MM.1S (cell line): ENCODE measurements at regions not wholly inside any gene's neighbourhood (a gene's known extent, or its start where the extent isn't known, plus 50 kb on each side); places are given as distances from the start of the nearest gene placed in this dataset.

Source experiments
- CTCF ChIP-seq: fragments of 300-600 bp; sonication (generic); IDR thresholded peaks from 2 replicates; pipeline ENCODE4 v1.5.1; 2016; ENCODE audit warnings: antibody characterized with exemption, low read length, mixed read lengths
- EZH2 ChIP-seq: fragments of 300-600 bp; sonication (generic); optimal IDR thresholded peaks from 2 replicates; pipeline ENCODE3; 2017; ENCODE audit warnings: low read depth, mild to moderate bottlenecking, antibody characterized with exemption, low read length, mixed read lengths
- EZH2phosphoT487 ChIP-seq: fragments of 300-600 bp; sonication (generic); IDR thresholded peaks from 2 replicates; pipeline ENCODE4 v1.6.1; 2018; ENCODE audit warnings: antibody characterized with exemption, low read length

GRCh38 chr14:22188318-22188717, 400.7 kb downstream of the DAD1 start:
- TF ChIP-seq EZH2 (no peak), CTCF (no peak), EZH2phosphoT487 (no peak)
